Right lobe of liver (tissue), 6 donors: ENCODE measurements at regions not wholly inside any gene's neighbourhood (a gene's known extent, or its start where the extent isn't known, plus 50 kb on each side); places are given as distances from the start of the nearest gene placed in this dataset.

Experiments
- ATAC-seq, 4 donors: fragments of 200-7000 bp; cut with Tn5 transposase; one replicate each; pipeline ENCODE4 v1.9.1; 2020; ENCODE audit warnings: mild to moderate bottlenecking in 4 of 4, moderate library complexity in 4 of 4
- DNase-seq, 3 donors: peaks; one replicate each; pipeline ENCODE4 v3.0.0-alpha.2; 2020
- H3K27ac ChIP-seq, 3 donors: fragments of 200-600 bp; one replicate each; pipeline ENCODE4 v1.8.0; 2022
- H3K27me3 ChIP-seq, 2 donors: fragments of 200-600 bp; one replicate each; pipeline ENCODE4 v1.8.0; 2022
- H3K36me3 ChIP-seq, 4 donors: fragments of 200-600 bp; sonication (generic) in 1 of 4; one replicate each; pipeline versions ENCODE4 v1.5.1 to v1.8.0; 2017 to 2022; ENCODE audit warnings: control low read depth in 1 of 4
- H3K4me1 ChIP-seq, 4 donors: fragments of 200-600 bp; sonication (generic) in 1 of 4; one replicate each; pipeline versions ENCODE4 v1.5.1 to v1.8.0; 2017 to 2022; ENCODE audit warnings: control low read depth in 1 of 4
- H3K4me3 ChIP-seq, 3 donors: fragments of 200-600 bp; one replicate each; pipeline ENCODE4 v1.8.0; 2022
- H3K9me3 ChIP-seq, 4 donors: fragments of 200-600 bp; sonication (generic) in 1 of 4; one replicate each; pipeline versions ENCODE4 v1.5.1 to v1.8.0; 2017 to 2022; ENCODE audit warnings: control low read depth in 1 of 4
- CTCF ChIP-seq, 4 donors: fragments of 200-600 bp in 3 of 4; fragments of 450-650 bp in 1 of 4; IDR thresholded peaks; one replicate each; pipeline versions ENCODE4 v1.5.1 to v1.8.0; 2016 to 2022; ENCODE audit warnings: antibody characterized with exemption in 4 of 4, mild to moderate bottlenecking in 2 of 4
- POLR2A ChIP-seq: fragments of 450-650 bp; IDR thresholded peaks from one replicate; pipeline ENCODE4 v1.6.1; 2017; ENCODE audit warnings: antibody characterized with exemption, mild to moderate bottlenecking
- WGBS: methylation state at CpG from one replicate; pipeline ENCODE4 v1.1.6; 2018; ENCODE audit warnings: low coverage, low lambda C conversion rate; ENCODE audit not compliant: insufficient coverage; ENCODE audit errors: missing lambda C conversion rate; 5-methylcytosine and 5-hydroxymethylcytosine counted together
- intact Hi-C, 2 donors: fragments of 100-400 bp; cut with DNase I; formaldehyde crosslinking; loops; one replicate each; pipeline versions ENCODE4 v1.11.2 to v1.14.1; 2022
- small RNA-seq, 2 experiments: library from RNA; depleted of rRNA; stranded (forward); fragments of <200 nt; gene quantifications; one replicate each; pipeline ENCODE3, GENCODE V24; 2016
- donor health status: DM: no; HTN: yes; CAD: no.
- donor health status: DM: no; HTN: no; CAD: no.
- donor health status: DM: no; HTN: no; CAD: no.
- donor health status: DM: no; HTN: yes; CAD: no.
- donor health status: DM: no; HTN: yes; CAD: no.

- no peak for TF ChIP-seq CTCF (IDR thresholded peaks at IDR 0.05)
- TF ChIP-seq POLR2A, result no peak
- Histone ChIP-seq H3K4me3 (no peak overlapping the region), H3K27me3 (no peaks in the 10 kb centered on the region), H3K36me3 (no peaks in the 10 kb centered on the region), H3K9me3 (no peaks in the 10 kb centered on the region), H3K4me1 (no peaks in the 10 kb centered on the region), H3K27ac (no peak overlapping the region)
- no peak for ATAC-seq
- DNase-seq, result no peak
- 13% methylated on average over 1 of the region's 1 CpG for WGBS
- intact Hi-C loops, result no loop called here
Observed at GRCh38 chr2:167310442-167310841, 422.2 kb downstream of the XIRP2 start.

Small RNAs in the stretch of these regions (small RNA-seq; reads per million reads assigned to genes)
- gene RNU7-148P, result 0 reads per million in 2 experiments
